Vagina (tissue), 2 donors: ENCODE measurements at regions not wholly inside any gene's neighbourhood (a gene's known extent, or its start where the extent isn't known, plus 50 kb on each side); places are given as distances from the start of the nearest gene placed in this dataset.

Source experiments
- CTCF ChIP-seq, 3 experiments: fragments of 450-650 bp in 2 of 3; fragments of 200-600 bp in 1 of 3; sonication (generic) in 1 of 3; IDR thresholded peaks; one replicate each; pipeline ENCODE4 v1.5.1; 2017 to 2019; ENCODE audit warnings: antibody characterized with exemption in 3 of 3, mild to moderate bottlenecking in 2 of 3, moderate library complexity in 2 of 3
- POLR2A ChIP-seq, 2 donors: fragments of 450-650 bp; IDR thresholded peaks; one replicate each; pipeline ENCODE4 v1.6.1; 2017; ENCODE audit warnings: antibody characterized with exemption in 2 of 2, mild to moderate bottlenecking in 2 of 2, moderate library complexity in 2 of 2

GRCh38 chr6:2597991-2598390 is 152.7 kb downstream of the MYLK4 start:
- no peak for TF ChIP-seq CTCF (IDR thresholded peaks at IDR 0.05)
- TF ChIP-seq POLR2A (IDR thresholded peaks at IDR 0.05), result no peak
